Suprapubic skin (tissue), 4 donors: ENCODE measurements at regions not wholly inside any gene's neighbourhood (a gene's known extent, or its start where the extent isn't known, plus 50 kb on each side); places are given as distances from the start of the nearest gene placed in this dataset.

ENCODE experiments used
- DNase-seq, 2 donors: peaks; one replicate each; pipeline ENCODE4 v3.0.0-alpha.2; 2019; ENCODE audit warnings: low spot score in 2 of 2
- H3K27ac ChIP-seq: fragments of 200-600 bp; sonication (generic); one replicate; pipeline ENCODE4 v1.5.1; 2019
- H3K27me3 ChIP-seq: fragments of 200-600 bp; sonication (generic); one replicate; pipeline ENCODE4 v1.5.1; 2019
- H3K36me3 ChIP-seq: fragments of 200-600 bp; sonication (generic); one replicate; pipeline ENCODE4 v1.5.1; 2019
- H3K4me1 ChIP-seq: fragments of 200-600 bp; sonication (generic); one replicate; pipeline ENCODE4 v1.5.1; 2019
- H3K4me3 ChIP-seq: fragments of 200-600 bp; sonication (generic); one replicate; pipeline ENCODE4 v1.5.1; 2019; ENCODE audit warnings: mild to moderate bottlenecking
- H3K9me3 ChIP-seq: fragments of 200-600 bp; sonication (generic); one replicate; pipeline ENCODE4 v1.5.1; 2019
- CTCF ChIP-seq, 2 donors: fragments of 200-600 bp in 1 of 2; fragments of 450-650 bp in 1 of 2; sonication (generic) in 1 of 2; IDR thresholded peaks; one replicate each; pipeline ENCODE4 v1.5.1; 2016 to 2019; ENCODE audit warnings: antibody characterized with exemption in 2 of 2, mild to moderate bottlenecking in 1 of 2, moderate library complexity in 1 of 2
- EP300 ChIP-seq: sonication (generic); formaldehyde crosslinking; IDR thresholded peaks from one replicate; pipeline ENCODE4 v1.6.1; 2017; ENCODE audit warnings: antibody characterized with exemption
- POLR2A ChIP-seq, 2 donors: fragments of 450-650 bp; IDR thresholded peaks; one replicate each; pipeline ENCODE4 v1.6.1; 2017; ENCODE audit warnings: antibody characterized with exemption in 2 of 2, mild to moderate bottlenecking in 2 of 2, moderate library complexity in 2 of 2
- POLR2AphosphoS5 ChIP-seq, 3 donors: sonication (generic); formaldehyde crosslinking; IDR thresholded peaks; one replicate each; pipeline ENCODE4 v1.6.1; 2017; ENCODE audit warnings: antibody characterized with exemption in 3 of 3
- WGBS: methylation state at CpG from one replicate; pipeline ENCODE4 v1.1.5; 2018; 5-methylcytosine and 5-hydroxymethylcytosine counted together

- H3K4me3 ChIP-seq = no peak overlapping the region
- H3K4me1 ChIP-seq = no peaks in the 10 kb centered on the region
- no peak for DNase-seq
- no peaks in the 10 kb centered on the region for H3K36me3 ChIP-seq
- H3K9me3 ChIP-seq = no peaks in the 10 kb centered on the region
- H3K27ac ChIP-seq = no peak overlapping the region
- no peaks in the 10 kb centered on the region for H3K27me3 ChIP-seq
- TF ChIP-seq POLR2AphosphoS5 (IDR thresholded peaks at IDR 0.05) (no peak), CTCF (IDR thresholded peaks at IDR 0.05) (no peak), POLR2A (IDR thresholded peaks at IDR 0.05) (no peak), EP300 (no peak)
Observed at GRCh38 chr6:66986940-66987339, 1279.9 kb upstream of the EYS start.

GRCh38 chr6:66985816-66986215, 1278.8 kb upstream of the EYS start:
- Histone ChIP-seq H3K27me3 (no peaks in the 10 kb centered on the region), H3K4me1 (no peaks in the 10 kb centered on the region), H3K27ac (no peak overlapping the region), H3K9me3 (no peaks in the 10 kb centered on the region), H3K4me3 (no peak overlapping the region), H3K36me3 (no peaks in the 10 kb centered on the region)
- no peak for DNase-seq
- no peak for TF ChIP-seq CTCF (IDR thresholded peaks at IDR 0.05)
- TF ChIP-seq POLR2A (IDR thresholded peaks at IDR 0.05) = no peak
- no peak for TF ChIP-seq POLR2AphosphoS5 (IDR thresholded peaks at IDR 0.05)
- TF ChIP-seq EP300 = no peak
- 50% methylated on average over 1 of the region's 1 CpG for WGBS

GRCh38 chr6:66970373-66970772, 1263.3 kb upstream of the EYS start:
- H3K36me3 ChIP-seq = no peaks in the 10 kb centered on the region
- TF ChIP-seq EP300 (no peak), CTCF (IDR thresholded peaks at IDR 0.05) (no peak), POLR2A (IDR thresholded peaks at IDR 0.05) (no peak)
- 83% methylated on average over 1 of the region's 1 CpG for WGBS
- no peak for DNase-seq
- no peaks in the 10 kb centered on the region for H3K27me3 ChIP-seq
- H3K27ac ChIP-seq = no peak overlapping the region
- H3K4me1 ChIP-seq = no peaks in the 10 kb centered on the region
- no peaks in the 10 kb centered on the region for H3K9me3 ChIP-seq
- no peak overlapping the region for H3K4me3 ChIP-seq

GRCh38 chr6:66965227-66965626, 1258.2 kb upstream of the EYS start:
- no peak overlapping the region for H3K4me3 ChIP-seq
- no peak for DNase-seq
- WGBS = 82% methylated on average over 2 of the region's 2 CpGs
- no peaks in the 10 kb centered on the region for H3K36me3 ChIP-seq
- no peak overlapping the region for H3K27ac ChIP-seq
- H3K27me3 ChIP-seq = no peaks in the 10 kb centered on the region
- H3K9me3 ChIP-seq = no peaks in the 10 kb centered on the region
- no peaks in the 10 kb centered on the region for H3K4me1 ChIP-seq
- TF ChIP-seq CTCF (IDR thresholded peaks at IDR 0.05) (no peak), POLR2A (IDR thresholded peaks at IDR 0.05) (no peak), EP300 (no peak), POLR2AphosphoS5 (IDR thresholded peaks at IDR 0.05) (no peak)

- no peak for DNase-seq
- Histone ChIP-seq H3K4me1 (no peaks in the 10 kb centered on the region), H3K27ac (no peak overlapping the region), H3K36me3 (no peaks in the 10 kb centered on the region), H3K4me3 (no peak overlapping the region), H3K27me3 (no peaks in the 10 kb centered on the region), H3K9me3 (no peaks in the 10 kb centered on the region)
- WGBS = 68% methylated on average over 3 of the region's 3 CpGs
- TF ChIP-seq CTCF (IDR thresholded peaks at IDR 0.05) = no peak
- no peak for TF ChIP-seq POLR2A (IDR thresholded peaks at IDR 0.05)
- TF ChIP-seq EP300 = no peak
Observed at GRCh38 chr6:66964216-66964615, 1257.2 kb upstream of the EYS start.
